ENCODE measurements at regions not wholly inside any gene's neighbourhood (a gene's known extent, or its start where the extent isn't known, plus 50 kb on each side); places are given as distances from the start of the nearest gene placed in this dataset.

DNA sequence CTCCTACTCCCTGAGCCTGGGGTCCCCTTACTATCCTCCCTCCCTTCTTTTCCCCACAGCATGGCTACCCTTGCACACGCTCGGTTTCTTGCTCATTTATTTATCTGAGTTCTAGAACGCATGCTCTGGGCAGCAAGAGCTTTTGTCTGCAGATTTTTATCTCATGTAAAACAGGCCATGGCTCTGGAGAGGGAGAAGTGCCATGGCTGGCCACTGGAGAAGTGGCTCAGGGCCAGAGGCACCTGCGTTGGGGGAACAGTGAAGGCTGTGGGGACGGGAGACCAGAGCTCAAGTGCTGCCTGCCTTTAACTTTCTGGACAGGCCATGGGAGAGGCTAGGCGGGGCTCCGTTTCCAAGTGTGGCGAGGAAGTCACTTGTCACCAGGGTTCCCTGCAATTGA is 177.7 kb upstream of the SULF2 start:
- no peak for DNase-seq (ENCODE audit: low read depth)

DNA sequence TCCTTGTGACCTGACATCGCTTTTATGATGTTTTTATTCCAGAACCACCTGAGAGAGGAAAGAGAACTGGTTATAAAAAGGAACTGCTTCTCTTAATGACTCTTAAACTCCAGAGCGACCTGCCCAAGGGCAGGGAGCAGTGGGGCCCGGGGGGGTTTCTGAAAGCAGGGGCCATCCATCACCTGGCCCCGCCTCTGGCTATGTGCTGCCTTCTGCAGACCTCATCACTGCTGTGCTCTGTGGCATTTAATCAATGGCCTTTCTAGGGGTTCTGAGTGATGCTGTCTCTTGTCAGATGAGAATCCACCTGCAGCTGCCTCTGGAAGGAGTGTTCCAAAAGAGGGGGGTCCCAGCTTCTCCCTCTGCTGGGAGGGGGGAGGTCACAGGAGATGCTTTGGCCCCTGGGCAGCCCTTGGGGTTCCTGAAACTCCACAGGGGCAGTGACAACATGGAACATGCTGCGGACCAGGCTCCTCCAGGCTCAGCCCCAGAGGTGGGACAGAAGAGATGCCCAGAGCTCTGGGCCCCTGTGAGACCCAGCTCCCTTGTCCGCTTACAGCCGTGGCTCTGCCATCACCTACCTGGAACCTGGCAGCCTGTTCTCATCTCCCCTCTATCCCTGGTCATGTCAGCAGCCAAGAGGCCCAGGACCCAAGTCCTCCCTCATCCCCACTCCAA is 177.1 kb upstream of the SULF2 start:
- no peak for DNase-seq (ENCODE audit: low read depth)

DNA sequence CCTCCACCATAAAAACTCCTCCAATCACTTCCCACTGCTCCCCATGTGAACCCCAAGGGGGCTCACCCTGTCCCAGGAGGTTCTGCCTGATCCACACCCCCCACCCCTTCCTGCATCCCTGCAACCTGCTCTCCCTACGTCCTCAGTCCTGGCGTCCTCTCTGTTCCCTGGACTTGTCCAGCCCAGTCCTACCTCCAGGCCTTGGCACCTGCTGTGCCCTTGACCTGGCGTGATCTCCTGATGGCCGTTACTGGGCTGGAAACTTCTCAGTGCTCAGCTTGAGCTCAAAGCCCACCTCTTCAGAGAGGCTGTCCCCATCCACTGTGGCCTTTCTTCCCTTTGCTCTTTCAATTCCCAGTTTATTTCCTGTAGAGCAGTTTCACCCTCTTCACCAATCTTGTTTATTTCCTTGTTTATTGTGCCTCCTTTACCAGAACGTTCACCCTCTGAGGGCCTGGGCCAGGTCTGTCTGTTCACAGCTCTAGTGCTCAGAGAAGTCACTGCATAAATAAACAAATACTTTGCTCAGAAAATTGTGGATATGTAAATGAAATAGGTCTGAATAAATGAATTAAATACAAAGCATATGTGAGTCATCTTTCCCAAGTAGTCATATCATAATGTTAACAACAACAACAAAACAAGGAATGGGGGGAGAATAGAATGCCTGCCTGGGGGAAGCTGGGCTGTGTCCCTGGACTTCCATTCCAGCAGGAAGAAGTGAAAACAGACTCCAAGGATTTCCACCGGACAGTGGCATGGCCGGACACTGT is 175.7 kb upstream of the SULF2 start:
- DNase-seq (ENCODE audit: low read depth), result no peak

DNA sequence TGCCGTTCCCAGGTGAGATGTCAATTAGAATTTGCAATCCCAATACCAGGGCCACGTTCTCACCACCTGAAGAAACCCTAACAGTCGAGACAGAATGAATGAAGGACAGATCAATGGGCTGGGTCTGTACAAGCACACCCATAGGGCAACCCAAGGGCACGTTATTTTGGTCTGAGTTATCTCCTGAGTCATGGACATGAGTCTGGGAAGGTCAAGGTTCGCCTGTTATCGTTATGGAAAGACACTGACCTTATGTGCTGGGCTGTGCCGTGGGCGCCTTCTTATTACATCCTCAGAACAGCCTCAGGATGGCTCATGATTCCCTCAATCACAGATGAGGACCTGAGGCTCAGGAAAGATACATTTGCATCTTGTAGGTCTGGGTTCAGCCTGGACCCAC is 175.0 kb upstream of the SULF2 start:
- DNase-seq (ENCODE audit: low read depth), result no peak

DNA sequence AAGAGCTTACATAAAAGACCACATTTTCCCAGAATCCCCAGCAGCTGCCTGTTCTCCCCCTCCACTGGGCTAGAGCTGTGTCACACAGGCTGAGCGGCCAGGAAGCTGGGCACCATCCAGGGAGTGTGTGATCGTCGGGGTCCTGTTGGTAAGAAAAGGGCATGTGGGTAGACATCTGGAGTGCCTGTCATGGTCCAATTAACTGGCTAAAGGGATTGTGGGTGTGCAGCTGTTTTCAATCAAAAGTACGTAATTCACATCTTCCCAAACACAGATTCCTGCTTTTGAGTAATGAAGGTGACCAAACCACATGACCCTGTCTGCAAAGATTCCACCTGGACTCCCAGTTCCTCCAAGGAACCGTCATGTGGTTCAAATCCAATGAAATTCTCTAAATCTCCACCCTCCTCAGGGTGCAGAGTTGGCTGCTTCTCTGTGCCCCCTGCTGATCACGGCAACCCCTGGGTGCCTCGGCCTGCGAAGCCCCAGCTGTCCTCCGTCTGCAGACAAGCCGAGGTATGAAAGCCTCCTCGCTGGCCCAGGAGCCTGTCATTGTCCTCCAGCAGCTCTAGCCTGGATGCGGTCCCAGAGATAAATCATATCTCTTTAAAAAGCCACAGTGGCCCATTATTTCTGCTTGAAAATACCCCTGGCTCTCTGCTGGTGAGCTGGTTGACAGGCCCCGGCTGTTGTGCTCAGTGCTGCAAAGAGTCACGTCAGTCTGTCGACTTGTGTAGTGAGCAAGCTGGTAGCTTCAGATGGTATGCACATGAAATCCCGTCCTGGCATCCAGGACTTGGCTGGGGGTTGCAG is 172.9 kb upstream of the SULF2 start:
- peak; percentile 26 for DNase-seq (ENCODE audit: low read depth)

DNA sequence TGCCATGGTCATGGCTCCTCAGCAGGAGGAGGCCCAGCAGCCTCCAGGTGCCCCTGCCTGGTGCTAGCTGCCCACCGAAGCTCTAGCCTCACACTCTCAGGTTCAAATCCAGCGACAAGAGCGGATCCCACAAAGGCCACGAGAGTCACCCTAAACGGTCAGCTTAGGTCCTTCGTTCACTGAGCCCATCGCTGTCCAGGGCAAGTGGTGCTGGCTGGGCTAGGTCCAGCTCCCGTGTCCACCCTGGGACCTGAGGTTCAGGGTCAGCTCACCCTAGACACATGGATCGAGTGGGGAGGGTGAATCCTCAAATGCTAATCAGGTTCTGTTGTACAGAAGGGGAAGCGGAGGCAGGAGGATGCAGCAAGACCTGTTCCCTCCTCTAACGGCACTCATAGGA is 171.9 kb upstream of the SULF2 start:
- no peak for DNase-seq (ENCODE audit: low read depth)

DNA sequence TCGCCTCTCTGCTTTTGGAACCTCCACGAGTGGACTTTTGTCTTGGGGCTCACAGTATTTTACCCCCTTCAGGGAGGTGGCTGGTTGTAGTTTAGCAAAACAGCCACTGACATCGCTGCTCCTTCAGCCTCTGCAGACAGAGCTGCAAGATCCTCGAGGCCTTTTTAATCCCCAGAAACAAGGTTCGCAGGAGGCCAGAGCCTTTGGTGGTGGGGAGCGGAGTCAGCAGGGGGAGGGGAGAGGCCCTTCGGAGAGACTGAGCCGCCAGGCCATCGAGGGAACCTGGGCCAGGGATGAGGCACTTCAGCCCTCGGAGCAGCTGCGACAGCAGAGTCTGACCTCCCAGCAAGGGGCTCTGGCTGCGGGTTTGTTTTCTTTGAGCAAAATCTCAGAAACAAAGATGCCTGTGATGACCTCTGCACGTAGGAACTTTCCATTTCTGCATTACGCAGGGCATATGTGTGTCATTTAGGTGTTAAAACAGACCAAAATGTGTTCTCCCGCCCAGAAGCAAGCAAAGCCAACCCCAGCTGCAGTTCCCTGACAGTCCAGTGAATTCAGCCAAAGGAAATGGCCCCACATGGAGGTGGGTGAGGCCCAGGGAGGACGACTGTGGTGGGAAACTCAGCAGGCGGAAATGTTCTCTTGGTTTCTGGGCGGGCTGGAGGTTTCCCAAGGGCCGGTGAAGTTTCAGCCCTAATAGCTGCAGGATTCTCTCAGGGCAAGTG is 171.2 kb upstream of the SULF2 start:
- DNase-seq (ENCODE audit: low read depth), result no peak

DNA sequence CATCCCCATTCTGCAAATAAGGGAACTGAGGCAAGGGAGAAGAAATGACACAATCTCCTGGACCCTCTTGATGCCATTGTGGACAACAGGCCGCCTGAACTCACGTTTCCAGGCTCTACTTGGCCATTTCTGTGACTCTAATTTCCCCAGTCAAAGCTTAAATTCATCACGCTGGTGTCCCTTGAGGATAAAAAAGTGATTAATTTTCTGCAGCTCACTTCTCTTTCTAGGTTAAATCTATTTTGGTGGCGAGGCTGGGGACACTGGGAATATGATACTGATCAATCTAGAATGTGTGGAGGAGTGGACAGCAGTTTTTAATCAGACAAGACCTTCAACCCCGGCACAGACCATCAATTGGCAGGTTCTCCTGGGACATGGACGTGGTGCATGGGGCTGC is 168.2 kb upstream of the SULF2 start:
- DNase-seq (ENCODE audit: low read depth), result no peak

DNA sequence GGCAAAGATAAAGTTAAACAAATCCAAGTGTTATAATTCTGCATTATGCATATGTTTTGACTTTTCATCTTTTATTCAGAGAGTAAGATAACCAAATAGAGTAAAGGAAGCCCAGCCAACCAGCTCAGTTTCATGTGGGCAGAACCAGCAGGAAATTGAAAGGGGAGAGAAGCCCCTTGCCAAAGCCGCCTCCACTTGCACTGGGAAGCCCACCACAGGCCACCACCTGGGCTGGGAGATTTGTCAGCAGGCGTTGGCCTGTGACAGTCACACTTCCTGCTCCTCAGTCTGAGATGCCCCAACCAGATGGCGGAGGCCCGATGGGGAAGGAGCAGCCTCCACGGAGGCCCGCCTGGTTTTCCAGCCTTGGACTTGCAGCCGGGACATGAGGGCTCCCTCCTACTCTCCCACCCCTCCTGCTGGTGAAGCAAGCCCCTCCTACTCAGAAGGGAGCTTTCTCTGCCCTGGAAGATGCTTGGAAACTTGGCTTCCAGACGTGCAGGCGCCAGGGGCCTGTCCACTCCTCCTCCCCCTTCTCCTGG is 166.8 kb upstream of the SULF2 start:
- no peak for DNase-seq (ENCODE audit: low read depth)

DNA sequence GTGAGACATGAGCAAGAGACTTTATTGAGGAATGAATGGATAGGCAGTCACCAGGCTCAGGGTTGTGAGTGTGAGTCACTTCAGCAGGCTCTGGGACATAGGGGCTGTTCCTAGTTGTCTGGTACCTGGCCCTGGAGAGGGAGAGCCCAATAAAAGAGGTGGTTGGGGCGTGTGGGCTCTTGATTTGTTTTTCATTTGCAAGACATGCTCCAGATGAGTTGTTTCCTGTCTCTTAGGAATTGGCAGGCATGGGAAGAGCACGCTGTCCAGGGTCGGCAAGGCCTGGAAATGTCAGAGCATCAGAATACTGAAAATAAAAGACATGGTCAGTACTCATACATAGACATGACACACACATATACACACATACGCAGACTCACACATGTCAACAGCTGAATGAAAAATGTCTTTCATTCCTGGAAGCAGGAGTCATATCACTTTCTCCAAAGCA is 166.3 kb upstream of the SULF2 start:
- DNase-seq (ENCODE audit: low read depth), result no peak

DNA sequence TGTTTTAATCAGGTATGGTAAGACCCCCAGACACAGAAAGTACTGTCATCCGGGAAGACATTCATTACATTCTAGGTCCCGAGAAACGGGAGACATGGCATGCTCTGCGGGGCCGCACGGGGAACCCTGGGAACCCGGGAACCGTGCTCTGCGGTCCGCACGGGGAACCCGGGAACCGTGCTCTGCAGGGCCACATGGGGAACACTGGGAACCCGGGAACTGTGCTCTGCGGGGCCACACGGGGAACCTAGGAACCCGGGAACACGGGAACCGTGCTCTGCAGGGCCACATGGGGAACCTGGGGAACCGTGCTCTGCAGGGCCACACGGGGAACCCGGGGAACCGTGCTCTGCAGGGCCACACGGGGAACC is 165.6 kb upstream of the SULF2 start:
- no peak for DNase-seq (ENCODE audit: low read depth)

DNA sequence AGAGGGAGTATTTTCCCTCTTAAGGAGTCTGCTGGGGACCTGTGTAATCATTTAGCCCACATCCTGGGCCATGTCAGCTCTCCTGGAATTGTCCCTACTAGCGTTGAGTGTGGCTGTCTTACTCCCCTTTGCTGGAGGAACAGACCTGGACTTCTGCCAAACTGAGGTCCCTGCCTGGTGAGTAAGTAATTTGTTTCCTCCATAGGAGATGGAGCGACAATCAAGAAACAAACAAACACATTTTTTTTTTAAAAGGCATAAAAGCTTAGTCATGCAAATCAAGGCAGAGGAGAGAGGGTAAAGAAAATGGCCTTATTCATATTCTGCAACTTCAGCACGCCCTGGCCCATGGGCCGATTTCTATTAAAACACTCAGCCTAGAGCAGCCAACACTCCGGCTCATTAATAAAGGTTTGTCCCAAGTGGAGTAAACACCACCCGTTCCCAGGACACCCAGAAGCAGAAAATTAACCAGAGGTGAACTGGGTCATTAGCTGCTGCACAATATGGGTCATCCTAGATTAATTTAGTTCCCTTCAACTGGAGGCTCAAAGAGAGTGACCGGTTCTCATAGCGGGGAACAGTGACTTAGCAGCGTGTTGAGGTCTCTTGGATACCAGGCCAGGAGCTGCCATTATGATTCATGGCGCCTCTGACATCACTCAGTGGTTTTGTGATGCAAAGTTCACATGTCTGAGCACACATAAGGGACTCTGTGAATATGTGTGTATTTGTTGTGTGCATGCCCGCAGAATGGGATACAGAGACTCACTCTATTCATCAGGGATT is 165.0 kb upstream of the SULF2 start:
- DNase-seq (ENCODE audit: low read depth), result peak; percentile 4

DNA sequence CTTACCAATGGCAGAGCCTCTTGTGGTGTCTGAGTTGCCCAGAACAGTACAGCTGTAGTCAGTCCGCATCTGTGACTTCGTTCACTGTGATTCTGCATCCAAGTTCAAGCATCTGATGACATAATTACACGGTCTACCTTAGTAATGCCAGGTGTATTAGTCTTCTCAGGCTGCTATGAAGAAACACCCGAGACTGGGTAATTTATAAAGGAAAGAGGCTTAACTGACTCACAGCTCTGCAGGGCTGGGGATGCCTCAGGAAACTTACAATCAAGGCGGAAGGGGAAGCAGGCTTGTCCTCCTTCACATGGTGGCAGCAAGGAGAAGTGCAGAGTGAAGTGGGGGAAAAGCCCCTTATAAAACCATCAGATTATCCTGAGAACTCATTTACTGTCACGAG is 163.9 kb upstream of the SULF2 start:
- DNase-seq (ENCODE audit: low read depth), result no peak

DNA sequence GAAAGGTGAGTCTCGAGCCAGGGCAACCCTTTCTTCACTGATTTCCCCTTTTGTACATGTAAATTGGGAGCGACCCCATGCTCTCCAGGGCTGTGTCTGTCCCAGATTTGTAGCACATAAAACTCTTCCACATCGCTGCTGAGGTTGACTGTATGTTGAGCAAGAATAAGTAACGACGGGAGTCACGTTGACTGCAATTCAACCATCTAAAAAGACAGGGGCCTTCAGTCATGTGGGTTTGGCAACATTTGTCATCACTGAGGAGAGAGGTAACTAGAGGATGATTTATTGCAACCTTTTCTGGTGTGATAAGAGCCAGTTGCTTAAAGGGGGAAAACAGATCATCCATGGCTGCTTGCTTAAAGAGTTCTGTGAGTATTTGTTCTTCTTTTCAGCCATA is 159.4 kb upstream of the SULF2 start:
- DNase-seq (ENCODE audit: low read depth), result no peak

DNA sequence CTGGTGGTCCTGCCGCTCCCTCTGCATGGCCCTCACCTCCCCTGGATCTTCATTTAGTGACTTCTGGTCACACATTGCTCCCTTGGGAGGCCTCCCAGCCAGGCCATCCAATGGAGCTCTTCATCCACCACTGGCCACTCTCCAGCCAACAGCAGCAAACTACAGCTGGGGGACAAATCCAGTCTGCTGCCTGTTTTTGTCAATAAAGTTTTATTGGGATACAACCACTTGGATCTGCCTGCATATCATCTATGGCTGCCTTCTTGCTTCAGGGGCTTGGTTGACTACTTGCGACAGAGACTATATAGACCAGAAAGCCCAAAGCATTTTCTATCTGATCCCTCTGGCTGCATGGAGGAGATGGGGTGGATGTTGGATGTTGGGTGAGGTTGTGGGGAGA is 156.6 kb upstream of the SULF2 start:
- DNase-seq (ENCODE audit: low read depth), result no peak

DNA sequence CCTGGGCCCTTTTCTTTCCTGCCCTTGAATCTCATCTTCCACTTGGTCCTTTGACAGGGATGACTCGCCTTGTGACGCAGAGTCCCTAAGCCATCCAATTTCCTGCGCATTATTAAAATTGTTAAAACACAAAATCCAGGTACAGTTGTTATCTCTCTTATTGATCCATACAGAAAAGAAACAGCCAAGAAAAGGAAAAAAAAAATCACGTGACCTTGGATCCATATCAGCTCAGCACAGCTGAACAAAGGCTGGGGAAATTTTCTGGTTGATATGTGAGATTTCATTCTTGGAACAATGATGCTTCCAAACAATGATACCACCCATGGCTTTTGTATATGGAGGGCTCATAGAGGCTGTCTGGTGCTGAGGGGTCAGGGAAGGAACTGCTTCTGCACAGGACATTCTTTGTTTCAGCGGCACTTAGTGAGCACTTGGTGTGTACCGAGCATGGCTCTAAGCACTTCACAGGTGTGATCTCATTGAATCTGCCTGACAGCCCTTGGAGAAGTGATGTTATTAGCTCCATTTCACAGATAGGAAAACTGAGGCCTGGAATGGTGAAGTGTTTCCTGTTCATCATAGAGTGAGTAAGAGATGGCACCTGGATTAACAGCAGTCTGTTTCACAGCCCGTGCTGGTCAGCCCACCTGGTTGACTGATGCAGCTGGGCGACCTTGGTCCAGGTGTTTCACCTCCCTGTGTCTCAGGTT is 155.0 kb upstream of the SULF2 start:
- DNase-seq (ENCODE audit: low read depth), result no peak

DNA sequence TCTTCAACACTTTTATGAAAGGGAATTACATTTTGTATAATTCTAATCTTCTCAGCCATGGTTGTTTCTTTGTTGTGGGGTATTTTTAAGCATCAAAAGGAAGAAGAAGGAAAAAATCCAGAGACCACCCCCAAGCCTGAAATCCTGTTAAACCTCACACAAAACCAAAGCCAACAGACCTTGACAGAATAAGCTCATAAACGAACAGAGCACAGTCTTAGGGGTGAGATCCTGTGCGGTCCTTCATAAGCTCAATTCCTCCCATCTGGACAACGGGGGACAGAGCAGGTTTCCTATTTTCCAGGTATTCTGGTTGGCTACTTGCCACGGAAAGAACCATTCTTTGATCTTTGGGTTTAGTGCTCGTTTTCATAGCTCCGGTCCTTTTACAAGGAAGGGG is 151.3 kb upstream of the SULF2 start:
- DNase-seq (ENCODE audit: low read depth), result no peak

DNA sequence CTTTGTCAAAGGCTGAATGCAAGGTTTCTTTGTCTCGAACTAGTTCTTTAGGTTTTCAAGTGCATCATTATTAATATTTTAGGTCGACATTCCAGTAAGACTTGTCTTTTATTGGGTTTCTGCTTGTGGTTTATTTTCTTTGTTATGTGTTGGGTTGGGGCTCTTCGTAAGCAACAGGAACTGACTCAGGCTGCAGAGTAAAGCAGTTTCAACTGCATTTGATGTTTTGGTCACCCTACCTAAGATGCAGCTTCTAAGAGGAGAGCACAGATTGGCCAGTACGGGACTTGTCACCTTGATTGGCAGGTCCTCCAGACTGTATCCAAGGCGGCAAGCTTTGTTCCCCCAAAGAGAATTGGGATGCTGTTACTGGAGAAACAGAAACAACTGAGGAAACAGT is 149.5 kb upstream of the SULF2 start:
- DNase-seq (ENCODE audit: low read depth), result no peak

DNA sequence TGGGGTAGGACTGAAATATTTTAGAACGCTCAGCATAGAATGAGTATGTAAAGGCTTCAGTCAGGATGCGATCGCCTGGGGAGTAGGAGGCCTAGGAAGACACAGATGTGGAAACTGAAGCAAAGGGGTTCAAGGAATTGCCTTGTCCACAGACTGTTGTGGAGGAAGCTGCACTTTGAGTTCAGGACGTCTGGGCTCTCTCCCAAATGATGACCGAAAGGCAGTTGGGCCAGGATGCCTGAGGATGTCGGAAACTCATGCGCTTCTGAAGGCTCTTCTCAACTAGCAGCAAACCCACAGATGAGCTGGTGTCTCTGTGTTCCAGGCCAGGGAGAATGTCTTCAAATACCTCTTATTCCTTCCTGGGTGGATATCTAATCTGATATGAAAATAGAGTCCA is 146.2 kb upstream of the SULF2 start:
- no peak for DNase-seq (ENCODE audit: low read depth)

DNA sequence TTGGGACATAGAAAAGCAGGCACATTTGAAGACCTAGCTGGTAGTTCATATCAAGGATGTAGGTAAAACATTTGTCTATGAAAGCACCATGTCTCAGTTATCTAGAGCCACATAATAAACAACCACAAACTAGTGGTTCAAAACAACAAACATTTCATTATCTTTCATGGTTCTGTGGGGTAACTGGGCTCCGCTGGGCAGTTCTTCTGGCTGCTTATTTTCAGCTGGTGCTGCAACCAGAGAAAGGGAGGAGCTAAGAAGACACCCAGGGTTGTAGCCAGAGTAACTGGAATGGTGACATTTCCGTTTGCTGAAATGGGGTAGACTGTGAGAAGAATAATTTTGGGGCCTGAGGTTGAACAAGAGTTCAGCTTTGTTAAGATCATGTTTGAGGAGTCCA is 145.7 kb upstream of the SULF2 start:
- no peak for DNase-seq (ENCODE audit: low read depth)
